ENCODE measurements at regions not wholly inside any gene's neighbourhood (a gene's known extent, or its start where the extent isn't known, plus 50 kb on each side); places are given as distances from the start of the nearest gene placed in this dataset.

DNA sequence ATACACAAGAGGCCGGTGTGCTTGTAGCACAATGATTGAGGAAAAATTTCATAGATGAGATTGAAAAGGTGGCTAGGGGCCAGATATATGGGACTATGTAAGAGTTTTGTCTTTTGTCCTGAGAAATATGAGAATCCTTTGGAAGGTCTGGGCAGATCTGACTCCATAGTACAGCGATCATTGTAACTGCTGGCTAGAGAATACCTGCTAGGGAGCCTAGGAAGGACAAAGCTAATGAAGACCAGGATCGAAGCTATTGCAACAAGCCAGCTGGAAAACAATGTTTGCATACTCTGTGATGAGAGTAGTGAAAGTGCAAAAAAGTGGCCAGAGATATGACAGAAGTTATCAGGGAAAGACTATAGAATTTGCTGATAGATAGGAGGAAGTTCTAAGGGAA is 537.6 kb downstream of the C12orf50 start:
- TF ChIP-seq, protein P1, sequence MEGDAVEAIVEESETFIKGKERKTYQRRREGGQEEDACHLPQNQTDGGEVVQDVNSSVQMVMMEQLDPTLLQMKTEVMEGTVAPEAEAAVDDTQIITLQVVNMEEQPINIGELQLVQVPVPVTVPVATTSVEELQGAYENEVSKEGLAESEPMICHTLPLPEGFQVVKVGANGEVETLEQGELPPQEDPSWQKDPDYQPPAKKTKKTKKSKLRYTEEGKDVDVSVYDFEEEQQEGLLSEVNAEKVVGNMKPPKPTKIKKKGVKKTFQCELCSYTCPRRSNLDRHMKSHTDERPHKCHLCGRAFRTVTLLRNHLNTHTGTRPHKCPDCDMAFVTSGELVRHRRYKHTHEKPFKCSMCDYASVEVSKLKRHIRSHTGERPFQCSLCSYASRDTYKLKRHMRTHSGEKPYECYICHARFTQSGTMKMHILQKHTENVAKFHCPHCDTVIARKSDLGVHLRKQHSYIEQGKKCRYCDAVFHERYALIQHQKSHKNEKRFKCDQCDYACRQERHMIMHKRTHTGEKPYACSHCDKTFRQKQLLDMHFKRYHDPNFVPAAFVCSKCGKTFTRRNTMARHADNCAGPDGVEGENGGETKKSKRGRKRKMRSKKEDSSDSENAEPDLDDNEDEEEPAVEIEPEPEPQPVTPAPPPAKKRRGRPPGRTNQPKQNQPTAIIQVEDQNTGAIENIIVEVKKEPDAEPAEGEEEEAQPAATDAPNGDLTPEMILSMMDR (IDR thresholded peaks at IDR 0.05; ENCODE audit: borderline replicate concordance, insufficient read depth, low read depth, low read length): no peak

DNA sequence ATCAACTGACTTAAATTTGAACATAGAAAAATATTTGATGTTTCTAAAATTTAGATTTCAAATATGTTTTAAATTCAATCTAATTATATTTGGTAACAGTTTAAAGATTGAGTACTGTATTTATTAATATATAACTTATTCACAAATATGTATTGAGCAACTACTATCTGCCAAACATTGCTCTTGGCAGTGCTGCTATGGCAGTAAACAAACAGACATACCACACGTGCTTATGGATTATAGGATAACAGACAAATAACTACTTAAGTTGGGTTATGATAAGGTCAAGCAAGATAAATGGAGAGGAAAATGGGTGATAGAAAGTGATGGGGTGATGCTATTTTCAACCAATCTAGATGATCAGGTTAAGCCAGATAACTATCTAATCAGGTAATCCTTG is 538.1 kb downstream of the C12orf50 start:
- TF ChIP-seq, protein P1 (IDR thresholded peaks at IDR 0.05; ENCODE audit: borderline replicate concordance, insufficient read depth, low read depth, low read length): no peak
- H3K4me3 ChIP-seq (ENCODE audit: low read depth, low read length): no peak overlapping the region

More for the DNA sequence above, 537.6 kb downstream of the C12orf50 start:
- no peak overlapping the region for H3K4me3 ChIP-seq (ENCODE audit: low read depth, low read length)

DNA sequence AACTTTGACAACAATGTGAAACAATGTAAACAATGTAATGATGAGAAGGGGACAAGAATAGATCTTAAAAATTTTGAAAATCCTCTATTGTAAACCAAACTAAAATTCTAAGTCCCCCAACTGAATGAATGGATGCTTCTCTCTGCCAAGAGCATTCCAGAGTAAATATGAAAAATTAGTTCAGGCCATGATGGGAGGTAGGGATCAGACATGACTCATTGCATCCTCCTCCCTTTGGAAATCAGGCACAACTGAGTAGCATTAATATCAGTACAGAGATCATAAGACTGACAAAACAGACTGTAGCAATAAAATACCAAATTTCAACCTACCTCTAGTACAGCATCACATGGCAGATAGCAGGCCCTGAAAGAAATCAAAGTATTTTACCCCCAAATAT is 559.9 kb downstream of the C12orf50 start:
- TF ChIP-seq, protein P1 (IDR thresholded peaks at IDR 0.05; ENCODE audit: borderline replicate concordance, insufficient read depth, low read depth, low read length): no peak

DNA sequence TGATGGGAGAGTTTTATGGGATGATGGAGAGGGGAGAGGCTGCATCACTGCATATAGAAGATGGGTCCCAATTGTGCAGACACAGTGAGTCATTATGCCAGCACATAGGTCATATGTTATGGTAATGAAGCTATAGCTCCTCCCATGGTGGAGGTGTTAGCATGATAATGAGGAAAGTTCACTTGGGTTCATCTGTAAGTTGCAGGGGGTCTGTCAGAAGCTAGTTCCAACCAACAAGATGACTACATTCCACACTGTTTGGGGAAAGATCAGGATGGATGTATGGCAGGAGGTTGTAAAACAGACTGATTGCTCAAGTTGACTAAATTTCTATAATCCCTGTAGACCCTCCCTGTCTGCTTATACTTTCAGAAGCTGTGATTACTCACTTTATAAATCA is 561.3 kb downstream of the C12orf50 start:
- TF ChIP-seq, protein P1 (IDR thresholded peaks at IDR 0.05; ENCODE audit: borderline replicate concordance, insufficient read depth, low read depth, low read length): no peak

More for the DNA sequence above, 559.9 kb downstream of the C12orf50 start:
- no peak overlapping the region for H3K4me3 ChIP-seq (ENCODE audit: low read depth, low read length)

DNA sequence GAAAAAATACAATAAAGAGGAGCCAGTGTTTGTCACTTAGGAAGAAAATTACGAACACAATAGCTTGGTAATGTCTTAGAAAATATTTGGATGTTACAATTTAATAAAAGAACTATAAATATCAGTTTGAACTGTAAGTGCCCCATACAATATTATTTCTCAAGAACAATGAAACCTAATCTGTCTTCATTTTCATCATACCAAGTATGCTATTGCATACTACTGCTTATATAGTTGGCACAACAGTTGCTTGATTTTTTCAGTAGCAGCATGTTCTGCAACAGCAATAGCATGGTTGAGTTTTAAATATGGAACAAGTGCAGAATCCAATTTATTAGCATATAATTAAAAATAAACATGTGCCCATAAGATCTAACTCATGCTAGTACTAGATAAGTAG is 564.6 kb downstream of the C12orf50 start:
- no peak overlapping the region for H3K4me3 ChIP-seq (ENCODE audit: low read depth, low read length)
- TF ChIP-seq, protein P1 (IDR thresholded peaks at IDR 0.05; ENCODE audit: borderline replicate concordance, insufficient read depth, low read depth, low read length): no peak

More for the DNA sequence above, 561.3 kb downstream of the C12orf50 start:
- no peak overlapping the region for H3K4me3 ChIP-seq (ENCODE audit: low read depth, low read length)

DNA sequence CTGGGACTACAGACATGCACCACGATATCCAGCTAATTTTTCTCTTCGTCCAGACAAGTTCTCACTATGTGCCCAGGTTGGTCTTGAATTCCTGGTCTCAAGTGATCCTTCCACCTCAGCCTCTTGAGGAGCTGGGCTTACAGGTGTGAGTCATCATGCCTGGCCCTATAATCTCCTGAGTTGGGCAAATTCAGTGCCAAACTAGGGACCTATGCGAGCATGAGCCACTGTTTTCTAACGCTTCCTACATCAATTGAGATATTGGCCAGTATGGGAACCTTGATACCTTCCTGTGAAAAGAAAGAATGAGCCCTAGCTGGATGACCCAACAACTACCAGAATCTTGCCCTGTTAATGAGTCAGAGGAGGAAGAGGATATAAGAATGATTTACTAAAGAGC is 585.2 kb downstream of the C12orf50 start:
- TF ChIP-seq, protein P1 (IDR thresholded peaks at IDR 0.05; ENCODE audit: borderline replicate concordance, insufficient read depth, low read depth, low read length): no peak
- no peak overlapping the region for H3K4me3 ChIP-seq (ENCODE audit: low read depth, low read length)

DNA sequence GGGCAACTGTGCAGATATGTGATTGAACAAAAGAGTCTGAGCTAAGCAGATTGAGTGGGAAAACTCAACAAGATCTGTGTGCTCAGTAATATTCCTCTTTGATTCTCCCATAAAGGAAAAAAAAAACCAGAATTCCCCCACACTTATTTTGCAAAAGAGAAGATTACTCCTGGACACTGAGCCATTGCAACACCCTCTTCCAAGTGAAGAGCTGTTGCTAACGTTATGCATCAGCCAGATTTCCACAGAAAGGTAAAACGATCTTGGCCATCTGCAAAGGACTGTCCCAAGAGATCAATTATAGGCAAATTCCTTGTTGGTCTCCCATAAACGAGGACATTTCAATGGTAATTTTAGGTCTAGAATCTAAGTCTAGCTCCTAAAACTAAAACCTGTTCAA is 587.7 kb downstream of the C12orf50 start:
- TF ChIP-seq, protein P1 (IDR thresholded peaks at IDR 0.05; ENCODE audit: borderline replicate concordance, insufficient read depth, low read depth, low read length): no peak

More for the DNA sequence above, 587.7 kb downstream of the C12orf50 start:
- H3K4me3 ChIP-seq (ENCODE audit: low read depth, low read length): no peak overlapping the region

Measured in GM12875 (cell line).